ENCODE measurements at regions not wholly inside any gene's neighbourhood (a gene's known extent, or its start where the extent isn't known, plus 50 kb on each side); places are given as distances from the start of the nearest gene placed in this dataset.
"Not testable (repeated sequence)": the region's sequence is repeated elsewhere in the genome, so short reads cannot be mapped to it uniquely, and the experiment has no call there.

DNA sequence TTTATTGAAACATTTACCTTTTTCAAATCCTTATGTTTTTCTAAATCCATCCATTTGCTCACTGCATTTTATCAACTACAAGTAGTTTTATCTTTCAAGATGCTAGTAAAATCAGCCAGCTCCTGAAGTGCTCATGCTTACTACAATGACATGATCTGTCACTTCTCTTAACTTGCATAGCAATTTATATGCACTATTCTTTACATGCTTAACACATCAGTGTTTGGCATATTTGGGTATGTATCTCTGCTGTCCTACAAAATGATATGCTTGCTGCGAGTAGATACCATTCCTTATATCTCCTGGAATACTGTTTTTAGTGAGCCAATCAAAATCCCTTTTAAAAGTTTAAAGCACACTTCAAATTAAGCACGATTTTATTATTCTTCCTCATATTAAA lies 2726.8 kb downstream of the PCDH7 start:
- DNase-seq = no peak

DNA sequence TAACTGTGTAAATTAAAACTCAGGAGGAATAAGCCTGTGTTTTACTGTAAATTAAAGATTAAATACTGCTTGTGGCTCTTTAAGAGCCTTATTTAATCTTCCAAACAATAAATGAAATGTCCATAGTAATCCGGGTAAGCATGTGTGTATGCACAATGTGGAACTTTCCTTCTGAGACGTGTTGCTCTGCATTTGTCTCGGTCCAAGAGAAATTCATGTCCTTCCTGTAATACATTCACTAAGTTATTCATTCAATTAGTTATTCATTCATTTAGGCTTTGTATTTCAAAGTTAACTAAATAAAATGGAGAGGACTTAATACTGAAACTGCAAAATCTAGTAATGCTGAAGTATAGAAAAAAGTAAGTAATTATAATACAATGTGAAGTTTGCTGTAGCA lies 2728.8 kb downstream of the PCDH7 start:
- no peak for DNase-seq

DNA sequence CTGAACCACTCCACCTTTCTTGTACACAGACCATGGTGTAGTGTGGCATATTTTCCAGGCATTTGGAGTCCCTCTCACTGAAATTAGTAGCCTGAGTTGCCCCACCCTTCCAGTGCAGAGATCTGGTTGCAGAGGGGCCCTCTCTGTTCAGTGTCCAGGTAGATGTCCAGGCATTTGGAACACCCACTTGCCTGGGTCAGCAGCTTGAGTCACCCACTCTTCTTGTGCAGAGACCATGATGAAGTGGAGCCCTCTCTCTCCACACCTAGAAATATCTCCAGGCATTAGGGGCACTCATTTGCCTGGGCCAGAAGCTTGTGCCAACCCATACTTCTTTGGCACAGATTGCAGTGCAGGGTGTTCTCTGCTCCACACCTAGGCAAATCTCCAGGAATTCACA lies 2733.3 kb downstream of the PCDH7 start:
- DNase-seq = no peak

DNA sequence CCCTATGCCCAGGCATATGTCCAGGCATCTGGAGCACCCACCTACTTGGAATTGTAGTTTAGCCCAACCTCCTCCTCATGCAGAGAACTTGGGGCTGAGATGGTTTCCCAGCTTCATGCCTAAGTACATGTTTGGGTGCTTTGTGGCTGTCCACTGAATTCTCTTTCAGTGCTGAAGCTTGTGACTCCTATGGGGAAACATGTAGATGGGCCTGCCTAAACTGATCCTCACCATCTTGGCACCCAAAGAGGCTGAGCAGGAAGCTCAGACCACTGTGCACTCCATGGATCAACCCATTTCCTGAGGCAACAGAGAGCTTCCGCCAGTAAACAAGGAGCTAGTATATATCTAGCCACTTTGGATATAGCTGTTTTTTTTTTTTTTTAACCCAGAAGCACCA lies 2733.7 kb downstream of the PCDH7 start:
- DNase-seq = no peak

DNA sequence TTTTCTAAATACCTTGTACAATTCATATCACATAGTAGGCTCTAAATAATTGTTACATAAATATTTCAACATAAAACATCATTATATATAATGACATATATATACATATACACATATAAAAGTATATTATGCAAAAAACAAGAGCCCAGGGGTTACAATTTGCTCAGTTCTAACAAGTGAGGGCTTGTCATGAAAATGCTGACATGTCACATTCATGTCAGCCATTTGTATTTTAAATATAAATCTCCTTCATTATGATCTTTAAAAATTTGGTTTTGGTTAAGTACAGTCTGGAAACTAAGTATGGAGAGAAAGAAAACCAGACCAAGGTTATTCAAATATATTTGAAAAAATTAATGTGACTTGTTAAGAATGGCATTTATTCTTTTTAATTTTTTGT lies 2745.4 kb downstream of the PCDH7 start:
- DNase-seq = no peak

DNA sequence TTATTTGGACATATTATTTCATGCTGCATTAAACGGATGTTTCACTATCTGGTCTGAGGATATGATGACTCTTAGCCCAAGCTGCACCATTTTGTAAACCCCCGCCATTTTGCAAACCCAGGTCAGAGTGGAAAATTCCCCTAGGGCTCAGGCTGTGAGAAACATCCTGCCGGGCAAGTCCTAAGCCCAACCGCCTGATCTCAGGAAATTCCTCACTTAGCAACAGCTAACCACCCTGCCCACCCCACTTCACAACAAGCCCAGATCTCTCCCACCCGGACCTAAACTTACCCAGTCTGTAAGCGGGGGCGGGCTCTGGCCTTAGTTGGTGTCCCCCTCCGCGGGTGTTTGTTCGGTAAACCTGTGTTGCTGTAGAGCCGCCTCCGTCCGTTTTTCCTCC lies 2747.1 kb downstream of the PCDH7 start:
- no peak for DNase-seq

DNA sequence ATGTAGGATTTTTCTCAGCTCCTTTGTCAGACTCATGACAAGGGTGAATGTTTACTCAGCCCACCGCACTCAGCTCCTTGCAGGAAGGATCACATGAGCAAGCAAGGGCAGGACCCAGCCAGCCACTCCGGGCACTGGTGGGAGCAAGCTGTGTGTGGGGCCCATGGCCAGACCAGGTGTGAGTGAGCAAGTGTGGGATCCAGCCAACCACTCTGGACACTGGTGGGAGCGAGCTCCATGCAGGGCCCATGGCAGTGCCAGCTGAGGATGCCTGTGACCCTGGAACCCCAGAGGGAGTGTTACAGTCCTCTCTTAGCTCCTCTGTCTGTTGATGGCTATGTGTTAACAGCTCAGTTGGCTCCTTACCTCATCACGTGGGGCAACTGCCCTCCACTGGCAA lies 2750.6 kb downstream of the PCDH7 start:
- no peak for DNase-seq

DNA sequence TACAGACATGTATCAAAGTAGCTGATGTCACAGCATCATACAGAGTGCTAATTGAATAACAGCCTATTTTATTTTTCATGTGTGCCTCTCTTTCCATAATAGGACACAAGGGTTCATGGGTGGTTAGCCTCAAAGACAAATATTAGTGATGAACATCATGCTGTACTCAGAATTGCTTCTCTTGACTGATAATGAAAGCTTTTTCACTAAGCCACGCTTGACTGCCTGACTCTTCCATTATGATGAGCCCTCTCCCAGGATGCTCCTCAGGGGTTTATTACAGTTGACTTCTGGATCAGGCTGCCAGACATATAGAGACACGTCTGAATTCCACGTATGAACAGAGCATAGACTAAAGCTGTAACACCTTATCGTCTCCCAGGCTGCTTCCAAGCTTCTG lies 2757.5 kb downstream of the PCDH7 start:
- no peak for DNase-seq

DNA sequence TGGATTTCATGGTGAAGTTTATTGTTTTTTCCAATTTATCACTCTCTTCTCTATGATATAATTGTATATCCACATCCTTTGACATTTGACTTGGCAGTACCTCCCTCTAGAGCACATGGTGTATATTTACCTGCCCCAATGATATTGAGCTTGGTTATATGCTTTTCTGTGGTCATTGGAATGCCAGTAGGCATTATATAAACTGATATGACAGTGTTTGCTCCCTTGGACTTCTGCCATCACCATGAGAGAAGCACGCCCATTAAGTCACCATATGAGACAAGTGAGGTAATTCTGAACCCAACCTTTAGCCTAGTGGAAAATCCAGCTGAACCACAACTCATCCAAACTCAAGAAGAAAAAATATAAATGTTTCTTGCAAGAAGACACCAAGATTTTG lies 2761.5 kb downstream of the ARAP2 start:
- DNase-seq = peak; percentile 64 to 83

DNA sequence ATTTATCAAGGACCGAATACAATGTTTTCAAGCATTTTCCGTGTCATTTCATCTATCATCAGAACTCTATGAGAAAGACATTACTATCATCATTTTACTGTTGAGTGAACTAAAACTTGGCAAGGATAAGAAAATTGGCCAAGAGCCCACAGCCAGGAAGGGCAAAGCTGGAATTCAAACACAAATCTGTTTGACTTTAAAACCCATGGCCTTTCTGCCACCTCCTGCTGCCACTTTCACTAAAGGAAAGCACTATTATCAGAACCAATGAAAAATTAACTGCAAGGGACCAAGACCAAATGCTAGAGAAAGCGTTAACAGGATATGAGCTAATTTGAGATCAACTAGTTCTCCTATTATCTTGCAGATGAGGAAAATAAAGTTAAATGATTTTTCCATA lies 2759.2 kb downstream of the ARAP2 start:
- peak; percentile 24 to 60 for DNase-seq

DNA sequence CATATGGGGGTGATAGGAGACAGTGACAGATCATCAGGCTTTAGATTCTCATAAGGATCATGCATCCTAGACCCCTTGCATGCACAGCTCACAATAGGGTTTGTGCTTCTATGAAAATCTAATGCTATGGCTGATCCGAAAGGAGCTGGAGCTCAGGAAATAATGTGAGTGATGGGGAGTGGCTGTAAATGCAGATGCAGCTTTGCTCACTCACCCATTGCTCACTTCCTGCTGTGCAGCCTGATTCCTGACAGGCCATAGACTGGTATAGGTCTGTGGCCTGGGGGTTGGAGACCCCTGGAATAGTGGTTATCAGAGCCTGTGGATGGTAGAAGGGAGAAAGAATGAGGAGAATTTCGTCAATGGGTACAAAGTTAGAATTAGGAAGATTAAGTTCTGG lies 2751.1 kb downstream of the ARAP2 start:
- DNase-seq = no peak

DNA sequence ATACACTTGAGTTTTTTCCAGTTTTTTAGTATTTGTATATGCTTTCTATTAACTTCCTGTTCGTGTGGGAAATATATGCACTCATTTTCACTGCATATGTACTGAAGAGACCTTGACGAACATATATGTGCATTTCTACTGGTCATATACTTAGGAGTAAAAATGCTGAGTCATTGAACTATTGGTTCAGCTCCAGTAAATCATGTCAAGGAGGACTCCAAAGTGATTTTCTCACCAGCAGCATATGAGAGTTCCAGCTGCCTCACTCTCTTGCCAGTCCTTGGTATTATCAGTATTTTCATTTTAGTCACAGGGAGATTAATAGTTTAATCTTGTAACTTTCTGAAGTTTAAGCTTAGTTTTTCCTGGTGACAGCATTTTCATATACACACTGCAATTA lies 2750.2 kb downstream of the ARAP2 start:
- DNase-seq = no peak

DNA sequence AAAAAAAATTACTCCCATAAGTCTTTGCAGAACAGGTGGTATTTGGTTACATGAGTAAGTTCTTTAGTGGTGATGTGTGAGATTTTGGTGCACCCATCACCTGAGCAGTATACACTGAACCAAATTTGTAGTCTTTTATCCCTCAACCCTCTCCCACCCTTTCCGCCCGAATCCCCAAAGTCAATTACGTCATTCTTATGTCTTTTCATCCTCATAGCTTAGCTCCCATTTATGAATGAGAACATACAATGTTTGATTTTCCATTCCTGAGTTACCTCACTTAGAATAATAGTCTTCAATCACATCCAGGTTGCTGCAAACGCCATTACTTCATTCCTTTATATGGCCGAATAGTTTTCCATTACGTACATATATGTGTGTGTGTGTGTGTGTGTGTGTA lies 2742.7 kb downstream of the ARAP2 start:
- DNase-seq = not testable (repeated sequence)

DNA sequence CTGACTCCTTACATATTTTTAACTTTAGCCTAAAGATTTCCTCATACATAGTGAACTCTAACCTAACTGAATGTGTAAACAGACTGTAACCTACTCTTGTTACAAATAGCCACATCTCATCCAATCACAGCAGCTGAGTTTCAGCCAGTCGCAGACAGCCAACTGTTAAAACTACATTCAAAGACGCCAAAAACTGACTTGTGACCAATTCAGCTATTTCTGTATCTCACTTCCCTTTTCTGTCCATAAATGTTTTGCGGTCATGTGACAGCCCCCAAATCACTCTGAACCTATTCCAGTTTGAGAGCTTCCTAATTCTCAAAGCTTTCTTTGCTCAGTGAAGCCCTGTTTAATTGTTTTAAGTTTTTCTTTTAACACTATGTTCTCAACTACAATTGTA lies 2731.9 kb downstream of the ARAP2 start:
- DNase-seq = no peak

DNA sequence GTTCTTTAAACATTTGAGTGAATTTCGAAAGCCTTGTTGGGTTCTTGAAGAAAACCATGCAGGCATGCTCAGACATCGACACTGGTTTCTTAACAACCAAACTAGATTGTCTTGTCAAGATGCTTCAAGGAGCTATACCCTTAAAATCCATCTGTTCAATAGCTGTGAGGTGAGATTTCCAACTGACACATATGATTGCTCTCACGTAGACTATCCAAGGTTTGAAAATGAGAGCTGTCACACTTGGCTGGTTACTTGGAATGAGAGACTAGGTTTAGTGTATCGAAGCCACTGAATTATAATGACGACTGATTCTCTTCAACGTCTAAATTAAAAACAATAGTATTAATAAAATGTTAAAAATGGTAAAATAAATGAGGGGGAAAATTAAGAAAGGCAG lies 2725.5 kb downstream of the ARAP2 start:
- no peak for DNase-seq

DNA sequence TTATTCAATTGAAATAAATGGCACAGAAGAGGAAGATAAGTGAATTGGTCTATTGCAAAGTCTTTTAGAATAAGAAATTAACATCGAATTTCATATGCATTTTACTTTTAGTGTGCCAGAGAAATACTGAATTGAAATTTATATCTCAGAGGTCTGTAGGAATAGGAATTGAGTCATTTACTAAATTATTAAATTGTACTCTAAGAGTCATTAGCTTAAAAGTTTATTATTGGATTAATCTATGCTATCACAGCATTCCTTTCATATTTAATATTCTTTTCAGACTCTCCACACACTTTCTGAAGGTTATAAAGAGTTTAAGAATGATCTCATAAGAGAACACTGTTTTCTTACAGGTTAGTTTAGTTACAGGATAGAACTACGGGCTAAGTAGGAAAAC lies 2711.5 kb downstream of the ARAP2 start:
- no peak for DNase-seq

DNA sequence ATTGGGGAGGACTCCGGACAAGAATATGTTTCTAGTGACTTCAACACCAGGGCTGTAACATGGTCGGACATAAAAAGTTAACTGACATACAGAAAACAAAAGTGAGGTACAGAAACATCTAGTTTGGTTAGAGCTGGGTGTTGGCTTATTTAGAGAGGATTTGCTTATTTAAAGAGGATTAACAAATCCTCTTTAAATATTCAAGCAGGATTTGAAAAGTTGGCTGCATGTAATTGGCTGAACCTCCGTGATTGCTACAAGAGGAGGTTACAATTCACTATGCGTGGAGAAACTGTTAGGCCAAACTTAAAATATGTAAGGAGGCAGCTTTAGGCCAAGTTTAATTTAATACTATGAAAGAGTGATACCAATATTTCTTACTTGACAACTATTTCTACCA lies 2707.4 kb downstream of the ARAP2 start:
- DNase-seq = no peak

DNA sequence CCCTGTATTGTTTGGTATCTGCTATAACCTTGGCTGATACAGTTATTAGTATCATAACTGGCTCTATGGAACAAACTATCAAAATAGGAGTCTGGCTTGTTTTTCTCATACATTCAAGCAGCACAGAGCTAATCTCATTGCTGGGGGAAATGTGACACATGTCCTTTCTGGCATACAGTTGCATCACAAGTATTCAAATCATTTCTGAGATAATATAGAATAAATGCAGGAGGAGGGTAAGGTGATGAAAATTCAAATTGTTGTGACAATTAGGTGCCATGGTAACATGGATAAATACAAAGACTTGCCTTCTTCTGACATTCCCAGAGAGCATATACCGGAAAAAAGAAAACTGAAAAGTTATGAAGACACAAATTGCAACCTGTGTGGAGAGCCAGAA lies 2706.8 kb downstream of the ARAP2 start:
- DNase-seq = no peak

DNA sequence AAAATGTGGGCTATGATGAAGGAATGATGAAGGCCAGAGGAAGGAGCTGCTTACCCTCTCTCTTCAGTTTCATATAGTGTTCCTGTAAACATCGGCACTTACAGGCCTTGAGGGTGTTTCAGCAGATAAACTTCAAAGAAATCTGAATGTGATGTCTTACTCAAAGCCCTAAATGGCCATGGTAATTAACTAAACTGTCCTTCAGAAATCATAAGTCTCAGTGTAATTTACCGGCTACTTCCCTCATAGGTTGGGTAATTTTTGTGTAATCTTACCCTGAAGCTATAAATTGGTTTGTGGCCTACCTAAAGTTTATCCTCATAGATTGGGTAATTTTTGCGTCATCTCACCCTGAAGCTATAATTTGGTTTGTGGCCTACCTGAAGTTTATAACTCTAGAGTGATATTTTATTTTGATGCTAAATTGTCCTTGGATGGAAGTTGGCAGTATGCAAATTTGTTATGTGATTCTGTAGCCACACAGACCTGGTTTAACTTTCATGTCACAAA lies 2700.3 kb downstream of the ARAP2 start:
- no peak for DNase-seq

DNA sequence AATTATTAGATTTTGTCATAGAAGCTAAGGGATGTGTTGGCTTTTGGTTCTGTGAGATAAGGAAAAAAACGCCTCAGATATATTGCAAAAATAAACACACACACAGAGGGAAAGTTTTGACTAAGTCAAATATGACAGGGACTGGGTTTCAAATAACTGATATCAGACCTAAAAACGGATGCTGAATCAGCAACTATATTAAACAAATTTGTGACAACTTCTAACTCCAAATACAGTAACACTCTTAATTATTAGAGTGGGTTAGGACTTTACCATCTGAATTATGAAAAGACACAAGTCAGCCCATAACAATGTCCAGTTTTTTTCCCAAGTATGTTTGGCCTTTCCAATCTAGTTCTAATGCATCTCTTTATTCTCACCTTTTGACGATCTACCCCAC lies 2693.1 kb downstream of the ARAP2 start:
- DNase-seq = no peak

DNA sequence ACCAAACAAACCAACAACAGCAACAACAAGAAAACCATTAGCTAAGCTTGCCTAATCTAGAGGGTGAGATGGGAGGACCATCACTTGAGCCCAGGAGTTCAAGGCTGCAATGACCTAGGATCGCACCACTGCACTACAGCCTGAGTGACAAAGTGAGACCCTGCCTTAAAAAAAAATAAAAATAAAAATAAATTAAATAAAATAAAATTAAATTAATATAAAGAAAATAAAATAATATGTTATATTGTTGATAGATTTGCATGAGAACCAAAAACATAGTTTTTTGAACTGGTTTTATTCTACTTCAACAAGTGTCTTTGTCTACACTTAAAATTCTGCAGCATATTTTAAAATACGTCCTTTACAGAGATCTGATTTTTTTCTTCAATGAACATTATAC lies 2683.1 kb downstream of the ARAP2 start:
- DNase-seq = no peak

DNA sequence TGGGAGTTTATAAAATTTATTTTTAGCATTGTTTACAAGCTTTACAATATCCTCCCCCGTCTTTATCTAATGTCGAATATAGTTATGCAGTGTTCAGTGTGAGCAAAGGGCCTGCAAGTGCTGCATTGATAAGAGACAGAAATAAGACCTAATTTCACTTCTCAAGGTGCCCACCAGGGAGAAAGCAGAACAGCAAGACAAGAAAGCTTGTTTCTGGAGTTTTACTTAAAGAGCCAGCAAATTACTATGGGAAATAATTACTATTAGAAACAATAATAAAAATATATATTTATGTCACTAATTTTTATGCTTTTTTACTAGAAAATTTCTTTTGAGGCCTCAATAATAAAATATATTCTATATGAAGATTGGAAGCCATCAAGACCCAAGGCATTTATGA lies 2677.7 kb downstream of the ARAP2 start:
- no peak for DNase-seq

DNA sequence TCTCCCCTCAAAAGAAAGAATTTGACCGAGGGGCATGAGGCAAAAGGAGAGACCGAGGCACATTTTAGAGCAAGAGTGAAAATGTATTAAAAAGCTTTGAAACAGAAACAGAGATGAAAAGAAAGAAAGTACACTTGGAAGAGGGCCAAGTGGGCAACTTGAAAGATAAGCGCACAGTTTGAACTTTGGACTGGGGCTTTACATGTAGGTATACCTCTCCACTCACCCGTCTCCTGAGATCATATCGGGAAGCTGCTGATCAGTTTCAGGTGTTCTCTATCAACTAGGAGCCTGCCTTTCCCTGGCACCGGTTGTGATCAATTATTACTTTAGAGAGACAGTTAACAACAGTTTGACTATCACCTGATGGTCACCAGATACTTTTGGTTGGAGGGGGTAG lies 2666.5 kb downstream of the ARAP2 start:
- no peak for DNase-seq

DNA sequence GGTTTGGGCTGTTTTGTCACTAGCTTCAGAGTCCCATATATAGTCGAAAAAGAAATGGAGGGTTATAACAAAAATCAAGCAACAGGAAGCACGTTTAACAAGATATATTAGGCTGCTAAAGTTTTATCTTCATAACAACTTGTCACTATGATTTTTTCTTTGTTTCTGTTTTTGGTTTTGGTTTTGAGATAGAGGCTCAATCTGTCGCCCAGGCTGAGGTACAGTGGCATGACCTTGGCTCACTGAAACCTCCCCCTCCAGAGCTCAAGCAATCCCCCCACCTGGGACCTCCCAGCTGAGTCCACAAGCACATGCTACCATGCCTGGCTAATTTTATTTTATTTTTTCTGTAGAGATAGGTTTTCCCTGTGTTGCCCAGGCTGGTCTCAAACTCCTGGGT lies 2664.4 kb downstream of the ARAP2 start:
- no peak for DNase-seq

DNA sequence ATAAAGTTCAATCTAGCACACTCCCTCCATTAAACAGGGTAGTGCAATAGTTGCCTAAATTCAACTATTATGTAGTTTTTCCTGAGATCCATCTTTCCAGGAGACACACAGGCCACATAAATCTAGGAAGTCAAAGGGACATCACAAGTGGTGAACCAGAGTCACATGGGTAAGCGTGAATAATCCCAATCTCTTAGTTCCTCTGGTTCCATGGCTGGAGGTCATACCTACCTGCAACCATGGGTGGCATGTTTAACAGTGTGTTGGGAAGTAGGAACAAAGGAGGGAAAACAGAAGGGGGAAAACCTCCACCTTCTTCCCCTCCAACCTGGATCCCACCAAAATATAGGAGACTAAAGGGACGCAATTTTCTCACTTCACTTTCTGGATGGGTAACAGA lies 2651.6 kb downstream of the ARAP2 start:
- DNase-seq = no peak

DNA sequence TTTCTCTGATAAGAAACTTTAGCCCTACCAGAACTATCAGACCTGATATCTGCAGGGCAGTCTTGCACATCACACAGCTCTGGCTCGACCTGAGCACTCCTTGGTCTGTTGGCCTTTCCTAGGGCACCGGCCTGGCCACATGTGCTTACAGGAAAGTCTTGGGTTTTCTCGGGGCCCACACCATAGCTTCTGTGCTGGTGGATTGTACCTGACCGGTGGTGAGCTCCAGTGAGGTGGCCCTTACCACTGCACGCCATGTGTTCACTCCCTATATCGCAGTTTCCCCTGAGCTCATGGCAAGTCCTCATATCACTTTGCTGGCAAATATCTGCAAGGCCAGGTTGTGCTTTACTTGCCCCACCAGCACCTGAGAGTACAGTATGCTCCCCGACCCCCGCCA lies 2637.4 kb downstream of the ARAP2 start:
- DNase-seq = no peak
